UCSD-AML1 (cell line): ENCODE measurements at regions not wholly inside any gene's neighbourhood (a gene's known extent, or its start where the extent isn't known, plus 50 kb on each side); places are given as distances from the start of the nearest gene placed in this dataset.

Experiments
- DNase-seq: peaks from one replicate; lab custom pipeline; 2025; ENCODE audit not compliant: unreplicated experiment; lab: John Stamatoyannopoulos, UW

GRCh38 chr9:80326105-80326504 is 754.3 kb downstream of the TLE4 start:
- DNase-seq: no peak

DNA sequence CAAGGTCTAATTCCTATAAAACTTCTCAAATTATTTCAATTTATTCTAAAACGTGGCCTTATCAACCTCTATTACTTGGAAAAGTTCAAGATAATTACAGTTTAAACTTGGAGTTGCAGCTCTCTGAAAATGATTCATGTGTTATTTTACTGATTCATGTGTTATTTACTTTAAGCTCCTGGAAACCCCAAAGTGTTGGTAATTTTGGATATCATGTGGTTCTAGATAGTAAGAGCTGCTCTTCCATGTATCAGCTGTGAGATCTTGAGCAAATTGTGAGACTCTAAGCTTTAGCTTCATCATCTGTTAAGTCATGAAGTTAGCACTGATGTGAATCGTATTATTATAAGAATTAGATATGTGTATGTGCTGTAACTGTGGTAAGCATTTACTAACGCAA is 749.2 kb downstream of the TLE4 start:
- DNase-seq: no peak

GRCh38 chr9:80320480-80320879 is 748.7 kb downstream of the TLE4 start:
- no peak for DNase-seq

- DNase-seq: no peak
These were observed 733.4 kb downstream of the TLE4 start for GRCh38 chr9:80305136-80305535.

DNA sequence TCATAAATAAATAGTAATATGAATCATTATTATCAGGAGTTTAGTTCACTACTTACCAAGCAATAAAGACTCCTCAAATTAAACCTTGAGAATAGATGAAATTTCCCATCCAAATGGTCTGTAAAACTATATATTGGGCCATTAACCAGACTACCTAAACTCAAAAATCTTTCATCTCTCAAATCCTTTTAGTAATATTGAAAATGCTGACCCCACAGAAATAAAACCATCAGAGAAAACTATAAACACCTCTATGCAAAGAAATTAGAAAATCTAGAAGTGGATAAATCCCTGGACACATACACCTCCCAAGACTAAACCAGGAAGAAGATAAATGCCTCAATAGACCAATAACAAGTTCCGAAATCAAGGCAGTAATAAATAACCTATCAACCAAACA is 723.2 kb downstream of the TLE4 start:
- DNase-seq: no peak

DNA sequence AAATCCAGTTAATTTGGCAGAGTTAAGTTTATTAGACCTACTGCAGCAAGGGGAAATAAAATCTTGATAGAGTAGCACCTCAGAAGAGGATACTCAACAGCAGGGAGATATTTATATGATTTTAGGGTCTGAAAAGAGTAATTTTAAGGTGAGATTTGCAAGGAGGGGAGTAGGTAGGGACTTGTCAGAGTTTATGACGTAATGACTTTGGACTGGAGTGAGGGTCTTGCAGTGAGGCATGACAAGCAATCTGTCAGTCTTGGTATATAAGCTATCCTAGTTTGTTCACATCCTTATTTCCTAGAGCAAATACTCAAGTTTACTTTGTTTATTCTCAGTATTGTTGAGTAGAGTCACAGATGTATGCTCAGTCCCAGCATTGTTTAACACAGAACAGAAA is 722.6 kb downstream of the TLE4 start:
- no peak for DNase-seq

- no peak for DNase-seq
These were observed 720.5 kb downstream of the TLE4 start for GRCh38 chr9:80292231-80292630.

DNA sequence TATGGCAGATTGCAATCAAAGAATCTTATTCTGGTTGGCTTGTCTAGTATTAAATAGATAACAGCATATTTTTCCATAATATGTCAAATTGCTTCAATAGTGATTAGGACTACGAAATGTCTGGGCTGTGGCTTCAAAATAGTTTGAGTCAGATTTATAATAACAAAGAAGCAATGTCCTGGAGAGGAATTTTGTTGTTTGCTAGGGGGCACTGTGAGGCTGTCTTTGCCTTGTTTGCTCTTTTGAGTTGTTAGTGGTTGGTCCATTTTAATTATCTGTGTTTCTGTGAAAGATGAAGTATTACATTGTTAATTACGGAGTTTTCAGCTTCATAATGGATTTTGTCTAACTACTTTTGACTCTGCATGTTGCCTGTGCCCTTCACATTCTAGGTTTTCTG is 713.6 kb downstream of the TLE4 start:
- DNase-seq: no peak

GRCh38 chr9:80282766-80283165 is 711.0 kb downstream of the TLE4 start:
- no peak for DNase-seq

- no peak for DNase-seq
These were observed 687.3 kb downstream of the TLE4 start for GRCh38 chr9:80259079-80259478.

DNA sequence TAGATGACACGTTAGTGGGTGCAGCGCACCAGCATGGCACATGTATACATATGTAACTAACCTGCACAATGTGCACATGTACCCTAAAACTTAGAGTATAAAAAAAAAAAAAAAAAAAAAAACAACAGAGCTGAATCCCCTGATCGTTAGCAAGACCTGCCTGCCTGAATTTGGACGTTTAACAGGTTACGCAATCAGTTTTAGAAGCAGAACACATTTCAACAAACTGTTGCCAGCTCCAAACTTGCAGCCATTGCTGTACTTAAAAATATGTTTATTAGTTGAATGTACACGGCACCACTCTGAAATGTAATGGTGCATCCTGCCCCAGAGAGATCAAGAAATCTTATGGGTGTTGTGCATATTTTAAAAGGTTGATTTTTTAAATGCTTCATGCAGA is 680.0 kb downstream of the TLE4 start:
- no peak for DNase-seq

DNA sequence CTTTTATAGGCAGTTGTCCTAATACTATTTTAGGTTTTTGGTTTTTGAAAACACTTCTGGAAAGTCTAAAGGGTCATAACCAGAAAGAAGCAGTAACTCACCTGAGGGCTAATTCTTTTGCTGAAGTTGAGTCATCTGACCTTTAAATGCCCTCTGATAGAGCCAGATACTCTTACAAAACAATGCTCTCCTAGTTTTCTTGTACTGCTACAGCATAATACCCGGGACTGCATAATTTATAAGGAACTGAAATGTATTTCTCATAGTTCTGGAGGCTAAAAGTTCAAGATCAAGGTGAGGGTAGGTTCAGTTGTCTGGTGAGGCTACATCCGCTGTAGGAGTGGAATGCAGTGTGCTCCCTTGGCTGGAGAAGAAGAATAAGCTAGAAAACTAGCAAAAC is 670.3 kb downstream of the TLE4 start:
- no peak for DNase-seq

DNA sequence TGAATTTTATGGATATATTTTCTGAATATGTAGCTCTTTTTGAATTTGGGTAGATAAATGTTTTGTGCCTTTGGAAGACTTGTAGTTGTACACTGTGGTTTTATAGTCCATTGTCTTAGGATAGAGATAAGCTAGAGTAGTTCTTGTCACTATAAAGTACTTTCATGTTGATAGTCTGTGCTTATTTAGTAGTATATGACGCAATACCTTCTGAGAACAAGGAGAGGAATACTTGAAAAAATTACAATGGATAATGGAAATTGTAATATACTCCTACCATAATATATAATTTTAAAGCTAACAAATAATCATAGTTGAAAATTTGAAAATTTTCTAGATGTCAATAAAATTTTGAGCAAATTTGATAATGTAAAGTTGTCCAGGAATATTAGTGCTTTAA is 664.0 kb downstream of the TLE4 start:
- DNase-seq: no peak

- no peak for DNase-seq
These were observed 662.1 kb downstream of the TLE4 start for GRCh38 chr9:80233906-80234305.

GRCh38 chr9:80233102-80233843 is 661.5 kb downstream of the TLE4 start:
- no peak for DNase-seq

GRCh38 chr9:80231318-80232236 is 659.8 kb downstream of the TLE4 start:
- DNase-seq: no peak

- no peak for DNase-seq
These were observed 652.1 kb downstream of the TLE4 start for GRCh38 chr9:80223897-80224296.

- DNase-seq: no peak
These were observed 650.9 kb downstream of the TLE4 start for GRCh38 chr9:80222466-80223169.

DNA sequence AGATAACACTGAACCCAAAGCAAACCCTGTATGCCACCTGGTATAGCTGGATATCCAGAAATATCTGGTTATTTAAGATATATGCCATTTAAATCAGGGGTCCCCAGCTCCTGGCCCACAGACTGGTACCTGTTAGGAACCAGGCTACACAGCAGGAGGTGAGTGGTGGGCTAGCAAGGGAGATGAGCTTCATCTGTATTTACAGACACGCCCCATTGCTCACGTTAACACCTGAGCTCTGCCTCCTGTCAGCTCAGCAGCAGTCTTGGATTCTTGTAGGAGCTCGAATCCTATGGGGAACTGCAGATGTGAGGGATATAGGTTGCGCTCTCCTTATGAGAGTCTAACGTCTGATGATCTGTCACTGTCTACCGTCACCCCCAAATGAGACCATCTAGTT is 646.6 kb downstream of the TLE4 start:
- DNase-seq: no peak

DNA sequence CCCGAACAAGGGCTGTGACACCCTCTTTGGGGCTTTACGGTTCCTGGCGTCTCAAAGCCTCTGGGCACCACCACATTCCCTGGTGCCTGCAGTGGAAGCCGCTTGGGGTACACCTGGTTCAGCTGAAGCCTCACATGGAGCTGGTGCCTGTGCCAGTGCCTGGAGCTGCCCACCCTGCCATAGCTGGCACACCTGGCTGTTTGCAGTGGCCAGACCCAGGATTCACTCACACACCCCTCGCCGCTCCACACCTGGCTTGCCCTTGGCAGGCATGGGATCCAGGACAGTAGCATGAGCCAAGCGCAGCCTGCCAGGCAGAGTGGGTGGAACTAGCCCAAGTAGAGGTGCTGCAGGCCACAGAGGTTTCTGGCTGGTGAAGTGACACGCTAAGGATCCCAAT is 641.8 kb downstream of the TLE4 start:
- no peak for DNase-seq

- DNase-seq: no peak
These were observed 636.9 kb downstream of the TLE4 start for GRCh38 chr9:80208696-80209095.

DNA sequence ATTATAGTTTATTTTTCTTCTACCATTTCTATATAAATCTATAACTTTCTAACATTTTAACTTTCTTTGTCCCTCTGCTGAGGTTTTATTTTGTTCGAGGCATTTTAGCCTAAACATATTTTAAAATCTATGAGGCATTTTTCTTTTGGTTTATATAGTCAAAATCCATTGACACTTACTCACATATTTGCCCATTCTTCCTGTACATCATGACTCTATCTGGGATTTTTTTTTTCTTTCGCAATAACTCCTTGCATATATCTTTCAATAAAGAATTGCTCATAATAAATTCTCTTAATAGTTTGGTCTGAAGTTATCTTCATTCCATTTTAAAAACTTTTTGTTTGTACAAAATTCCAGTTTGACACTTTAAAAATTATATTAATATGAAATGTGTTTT is 632.3 kb downstream of the TLE4 start:
- DNase-seq: no peak
